Cardiac muscle cell (in vitro differentiated cells and primary cell): ENCODE measurements at regions not wholly inside any gene's neighbourhood (a gene's known extent, or its start where the extent isn't known, plus 50 kb on each side); places are given as distances from the start of the nearest gene placed in this dataset.

ENCODE experiments used
- DNase-seq, 2 donors: peaks; one replicate each; pipeline versions ENCODE4 v3.0.0 to v3.0.0-alpha.2; 2010 to 2017; ENCODE audit warnings: low read depth in 1 of 2, low spot score in 1 of 2
- H3K27ac ChIP-seq: fragments of 200-600 bp; sonication (generic); 2 replicates; pipeline ENCODE4 v1.5.1; 2016
- H3K27me3 ChIP-seq: fragments of 200-600 bp; sonication (generic); 2 replicates; pipeline ENCODE4 v1.6.0; 2016; ENCODE audit warnings: control low read depth
- H3K36me3 ChIP-seq: fragments of 200-600 bp; sonication (generic); 2 replicates; pipeline ENCODE4 v1.5.1; 2016; ENCODE audit warnings: control low read depth
- H3K4me1 ChIP-seq: fragments of 200-600 bp; sonication (generic); 2 replicates; pipeline ENCODE4 v1.8.1; 2017; ENCODE audit warnings: low read depth, mild to moderate bottlenecking, mixed run types
- H3K4me3 ChIP-seq: fragments of 200-600 bp; sonication (generic); 2 replicates; pipeline ENCODE4 v1.5.1; 2016; ENCODE audit warnings: mild to moderate bottlenecking
- H3K9me3 ChIP-seq: fragments of 200-600 bp; sonication (generic); 2 replicates; pipeline ENCODE4 v1.5.1; 2017; ENCODE audit warnings: low read depth, mild to moderate bottlenecking, control low read depth
- CTCF ChIP-seq: IDR thresholded peaks from 2 replicates; pipeline ENCODE4 v1.5.1; 2012; ENCODE audit warnings: low read depth, mild to moderate bottlenecking, low read length

DNA sequence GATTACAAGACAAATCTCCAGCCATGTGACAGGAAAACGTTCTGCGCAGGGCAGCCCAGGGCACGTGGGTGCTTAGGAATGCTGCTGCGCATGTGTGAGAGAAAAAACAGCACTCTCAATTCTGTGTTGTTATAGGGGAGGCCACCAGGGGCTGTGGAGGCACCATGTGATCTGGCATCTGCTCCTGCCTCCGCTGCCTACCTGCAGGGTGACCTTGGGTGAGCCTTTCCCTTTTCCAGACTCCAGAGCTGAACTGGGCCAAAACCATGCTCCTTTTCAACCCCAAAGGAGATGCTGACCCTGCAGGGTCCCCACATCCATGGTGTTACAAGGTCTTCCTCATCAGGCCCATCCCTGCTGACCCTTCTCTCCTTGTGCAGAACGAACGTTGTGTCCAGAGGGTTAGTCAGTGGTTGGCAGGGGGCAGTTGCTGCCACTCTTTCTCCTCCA is 81.5 kb upstream of the RASGRF1 start:
- peaks cover 11% of the 10 kb centered on the region for H3K4me1 ChIP-seq
- no peak overlapping the region for H3K27ac ChIP-seq
- peak in 1 of 2 donors; percentile 27 for DNase-seq
- H3K36me3 ChIP-seq = no peaks in the 10 kb centered on the region
- H3K27me3 ChIP-seq = no peaks in the 10 kb centered on the region
- no peaks in the 10 kb centered on the region for H3K9me3 ChIP-seq
- H3K4me3 ChIP-seq = no peak overlapping the region
- TF ChIP-seq CTCF = no peak

- Histone ChIP-seq H3K4me1 (peaks cover 11% of the 10 kb centered on the region), H3K36me3 (no peaks in the 10 kb centered on the region), H3K4me3 (no peak overlapping the region), H3K27ac (no peak overlapping the region), H3K9me3 (no peaks in the 10 kb centered on the region), H3K27me3 (no peaks in the 10 kb centered on the region)
- no peak for DNase-seq
- no peak for TF ChIP-seq CTCF
Measured at GRCh38 chr15:79171320-79172031, 80.9 kb upstream of the RASGRF1 start.

DNA sequence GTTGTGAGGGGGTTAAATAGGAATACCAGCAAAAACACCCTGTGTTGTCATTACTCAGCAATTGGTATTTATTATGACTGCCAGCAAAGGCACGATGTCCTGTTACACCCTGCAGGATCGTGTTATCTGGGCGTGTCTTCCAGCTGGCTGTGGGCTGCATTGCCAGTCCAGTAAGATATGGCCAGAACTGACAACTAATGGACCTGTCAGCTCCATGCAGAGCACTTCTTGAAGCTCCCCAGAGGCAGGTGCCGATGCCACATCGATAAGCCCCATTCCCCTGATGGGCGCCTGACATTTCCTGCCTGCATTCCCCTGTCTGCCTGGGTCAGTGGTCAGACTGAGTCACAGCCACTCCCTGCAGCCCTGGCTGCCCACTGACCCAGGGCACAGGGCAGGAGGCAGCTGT is 79.7 kb upstream of the RASGRF1 start:
- Histone ChIP-seq H3K27me3 (no peaks in the 10 kb centered on the region), H3K4me1 (peaks cover 11% of the 10 kb centered on the region), H3K36me3 (no peaks in the 10 kb centered on the region), H3K27ac (no peak overlapping the region), H3K4me3 (no peak overlapping the region), H3K9me3 (no peaks in the 10 kb centered on the region)
- peak in 1 of 2 donors; percentile 20 for DNase-seq
- TF ChIP-seq CTCF = no peak

DNA sequence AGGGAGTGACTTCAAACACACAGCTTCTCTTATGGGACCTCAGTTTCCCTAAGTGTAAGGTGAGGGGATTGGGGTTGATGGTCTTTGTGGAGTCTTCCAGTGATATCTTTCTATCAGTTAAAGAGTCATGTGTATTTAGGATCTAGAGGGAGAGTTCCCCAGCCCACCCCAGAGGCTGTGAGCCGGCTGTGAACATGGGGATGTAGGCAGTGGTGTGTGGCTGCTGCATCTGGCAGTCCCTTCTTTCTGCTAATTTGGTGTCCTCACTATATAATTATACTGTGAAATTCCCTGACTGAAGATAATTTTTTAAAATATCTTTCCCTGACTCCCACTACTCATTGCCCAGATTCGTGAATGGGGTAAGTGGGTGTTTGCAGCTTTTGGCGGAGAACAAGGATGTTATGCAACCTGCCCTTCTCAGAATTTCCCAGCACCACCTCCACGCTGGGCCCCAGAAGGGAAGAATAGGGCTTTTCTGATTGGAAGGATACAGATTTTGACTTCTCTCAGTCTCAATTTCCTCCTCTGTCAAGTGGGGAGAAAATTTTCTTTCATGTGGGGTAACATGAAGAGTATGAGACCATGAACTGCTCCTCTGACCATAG is 79.0 kb upstream of the RASGRF1 start:
- H3K4me1 ChIP-seq = peaks cover 11% of the 10 kb centered on the region

GRCh38 chr15:79168922-79169456 is 78.4 kb upstream of the RASGRF1 start:
- peaks cover 11% of the 10 kb centered on the region for H3K4me1 ChIP-seq
- no peak overlapping the region for H3K27ac ChIP-seq

More for the DNA sequence above, 79.0 kb upstream of the RASGRF1 start:
- H3K9me3 ChIP-seq = no peaks in the 10 kb centered on the region
- no peak overlapping the region for H3K27ac ChIP-seq
- no peaks in the 10 kb centered on the region for H3K36me3 ChIP-seq
- H3K27me3 ChIP-seq = no peaks in the 10 kb centered on the region
- DNase-seq = peak in 1 of 2 donors; percentile 16
- H3K4me3 ChIP-seq = no peak overlapping the region
- no peak for TF ChIP-seq CTCF

More at GRCh38 chr15:79168922-79169456, 78.4 kb upstream of the RASGRF1 start:
- Histone ChIP-seq H3K36me3 (no peaks in the 10 kb centered on the region), H3K27me3 (no peaks in the 10 kb centered on the region), H3K9me3 (no peaks in the 10 kb centered on the region), H3K4me3 (no peak overlapping the region)
- DNase-seq = peak; percentile 52 to 72
- no peak for TF ChIP-seq CTCF
